K562 (cell line): ENCODE measurements at regions not wholly inside any gene's neighbourhood (a gene's known extent, or its start where the extent isn't known, plus 50 kb on each side); places are given as distances from the start of the nearest gene placed in this dataset.

Experiments
- ATAC-seq: fragments of 200-7000 bp; cut with Tn5 transposase; 3 replicates; pipeline ENCODE4 v1.9.1; 2020; ENCODE audit warnings: moderate library complexity
- BruUV-seq: library from RNA; stranded (reverse); fragments of 400-500 nt; replicated peaks from 2 replicates; lab custom pipeline; 2021; lab: Mats Ljungman, UMichigan
- CTCF ChIA-PET: fragments of 300-600 bp; formaldehyde crosslinking; extraction: SDS; loops from one replicate; lab custom pipeline; 2021; ENCODE audit warnings: low intra/inter-chr PET ratio; lab: Yijun Ruan, JAX
- POLR2A ChIA-PET: fragments of 300-600, 350-650 bp; sonication (Branson Sonifier 250); formaldehyde crosslinking; extraction: SDS; loops from one replicate; lab custom pipeline; 2021; ENCODE audit warnings: antibody characterized with exemption, inconsistent platforms; lab: Yijun Ruan, JAX
- DNase-seq, 4 experiments: peaks; one replicate each; pipeline versions ENCODE4 v3.0.0 to v3.0.0-alpha.2; 2011 to 2018; ENCODE audit warnings: low spot score in 3 of 4, mixed read lengths in 3 of 4; ENCODE audit errors: extremely low read depth in 1 of 4
- FAIRE-seq: peaks from 2 replicates; lab custom pipeline; 2011; peaks lifted over from hg19 to GRCh38; lab: Jason Lieb, UNC
- H2AFZ ChIP-seq: 2 replicates; pipeline ENCODE4 v1.6.0; 2011; ENCODE audit warnings: low read depth, low read length, control low read depth, inconsistent platforms
- H3K27ac ChIP-seq: fragments of 200-600 bp; 3 replicates; pipeline ENCODE4 v1.8.0; 2011; ENCODE audit warnings: low read depth, mild to moderate bottlenecking, control low read depth, inconsistent platforms, low read length, moderate library complexity, mixed read lengths; ENCODE audit errors: extremely low read depth
- H3K27me3 ChIP-seq, 2 experiments: fragments of 300-600 bp in 1 of 2; 2 replicates in 1 of 2; 3 replicates in 1 of 2; pipeline versions ENCODE4 v1.6.0 to v1.8.0; 2011; ENCODE audit warnings: inconsistent platforms in 2 of 2, low read length in 2 of 2, mild to moderate bottlenecking in 1 of 2, mixed read lengths in 1 of 2, moderate library complexity in 1 of 2; ENCODE audit not compliant: control insufficient read depth in 2 of 2, insufficient read depth in 2 of 2
- H3K36me3 ChIP-seq: fragments of 300-600 bp; 3 replicates; pipeline ENCODE4 v1.8.0; 2011; ENCODE audit warnings: mild to moderate bottlenecking, low read length, inconsistent platforms; ENCODE audit not compliant: control insufficient read depth, insufficient read depth
- H3K4me1 ChIP-seq, 2 experiments: fragments of 200-600 bp in 1 of 2; replicated peaks in 1 of 2; 2 replicates in 1 of 2; 3 replicates in 1 of 2; pipeline versions ENCODE4 v1.5.1 to v1.8.0; 2011; ENCODE audit warnings: inconsistent platforms in 2 of 2, low read length in 2 of 2, mild to moderate bottlenecking in 1 of 2, mixed read lengths in 1 of 2, moderate library complexity in 1 of 2; ENCODE audit not compliant: control insufficient read depth in 2 of 2, insufficient read depth in 2 of 2
- H3K4me2 ChIP-seq: 2 replicates; pipeline ENCODE4 v1.6.1; 2011; ENCODE audit warnings: low read length, control low read depth, inconsistent platforms, mixed read lengths; ENCODE audit not compliant: insufficient read depth
- H3K4me3 ChIP-seq: fragments of 200-600 bp; sonication (generic), shearing (Covaris generic); 2 replicates; pipeline ENCODE4 v1.5.1; 2016; ENCODE audit warnings: control low read depth, inconsistent platforms
- H3K79me2 ChIP-seq: fragments of 200-600 bp; 3 replicates; pipeline ENCODE4 v1.8.0; 2011; ENCODE audit warnings: low read length, inconsistent platforms; ENCODE audit not compliant: control insufficient read depth, insufficient read depth
- H3K9ac ChIP-seq, 2 experiments: 2 replicates each; pipeline versions ENCODE4 v1.6.0 to v1.6.1; 2011; ENCODE audit warnings: low read depth in 2 of 2, low read length in 2 of 2, control low read depth in 1 of 2, inconsistent platforms in 1 of 2, mild to moderate bottlenecking in 1 of 2, mixed read lengths in 1 of 2; ENCODE audit not compliant: insufficient read depth in 1 of 2
- H3K9me1 ChIP-seq: one replicate; pipeline ENCODE4 v1.6.0; 2011; ENCODE audit warnings: inconsistent platforms, mild to moderate bottlenecking, low read length, moderate library complexity; ENCODE audit not compliant: control insufficient read depth, insufficient read depth
- H3K9me3 ChIP-seq: replicated peaks from 2 replicates; pipeline ENCODE4 v1.5.1; 2011; ENCODE audit warnings: low read depth, low read length, inconsistent platforms; ENCODE audit not compliant: control insufficient read depth, insufficient read depth
- H4K20me1 ChIP-seq: replicated peaks from 2 replicates; pipeline ENCODE4 v1.6.1; 2011; ENCODE audit warnings: low read length, inconsistent platforms, mixed read lengths; ENCODE audit not compliant: control insufficient read depth, insufficient read depth
- CREB5 ChIP-seq: fragments of 250-450 bp; sonication (Bioruptor Pico); IDR thresholded peaks from 2 replicates; pipeline ENCODE4 v1.5.0; 2020; ENCODE audit warnings: mild to moderate bottlenecking
- ERF ChIP-seq: fragments of 450-650 bp; formaldehyde crosslinking; IDR thresholded peaks from 2 replicates; pipeline ENCODE4 v1.4.0; 2020; ENCODE audit warnings: mild to moderate bottlenecking, mixed read lengths
- FOXP1 ChIP-seq: sonication (generic); formaldehyde crosslinking; IDR thresholded peaks from 2 replicates; pipeline ENCODE4 v1.8.0; 2022; ENCODE audit warnings: mild to moderate bottlenecking, missing genetic modification reagents
- JUNB ChIP-seq: fragments of 450-650 bp; formaldehyde crosslinking; conservative IDR thresholded peaks from 2 replicates; pipeline ENCODE4 v1.4.0; 2020; ENCODE audit warnings: mild to moderate bottlenecking
- MCM2 ChIP-seq: fragments of 450-650 bp; IDR thresholded peaks from 2 replicates; pipeline ENCODE4 v1.6.1; 2017; ENCODE audit warnings: low read depth, mild to moderate bottlenecking
- MTA3 ChIP-seq: fragments of 450-650 bp; formaldehyde crosslinking; IDR thresholded peaks from 2 replicates; pipeline ENCODE4 v1.6.1; 2017; ENCODE audit warnings: mild to moderate bottlenecking, borderline replicate concordance
- PTBP1 ChIP-seq: fragments of 200-400 bp; formaldehyde crosslinking; IDR thresholded peaks from 2 replicates; pipeline ENCODE4 v1.6.1; 2017; ENCODE audit warnings: low read depth, low read length
- RNF2 ChIP-seq: sonication (generic); IDR thresholded peaks from 2 replicates; pipeline ENCODE4 v1.6.1; 2016
- TAF1 ChIP-seq: IDR thresholded peaks from 2 replicates; pipeline ENCODE4 v1.6.1; 2011; ENCODE audit warnings: mild to moderate bottlenecking, low read length, moderate library complexity; ENCODE audit not compliant: insufficient read depth, control insufficient read depth, severe bottlenecking; ENCODE audit errors: extremely low read depth
- TSC22D4 ChIP-seq: fragments of 450-650 bp; IDR thresholded peaks from 2 replicates; pipeline ENCODE4 v1.6.1; 2016; ENCODE audit warnings: missing genetic modification characterization, missing biosample characterization, control low read depth
- U2AF2 ChIP-seq: fragments of 200-400 bp; formaldehyde crosslinking; optimal IDR thresholded peaks from 2 replicates; pipeline ENCODE3; 2017; ENCODE audit warnings: low read depth, mild to moderate bottlenecking, low read length
- ZNF124 ChIP-seq: sonication (generic); formaldehyde crosslinking; IDR thresholded peaks from 2 replicates; pipeline ENCODE4 v1.8.1; 2022; ENCODE audit warnings: missing genetic modification reagents
- ZNF239 ChIP-seq: fragments of 250-450 bp; sonication (Bioruptor Pico); IDR thresholded peaks from 2 replicates; pipeline ENCODE4 v1.4.0; 2020; ENCODE audit warnings: mild to moderate bottlenecking
- ZNF282 ChIP-seq: sonication (generic); formaldehyde crosslinking; IDR thresholded peaks from 2 replicates; pipeline ENCODE4 v1.8.1; 2023; ENCODE audit warnings: missing genetic modification reagents
- ZNF316 ChIP-seq: fragments of 450-650 bp; IDR thresholded peaks from 2 replicates; pipeline ENCODE4 v1.6.1; 2016
- ZNF77 ChIP-seq: fragments of 250-450 bp; sonication (Bioruptor Pico); IDR thresholded peaks from 2 replicates; pipeline ENCODE4 v1.5.0; 2020
- ZSCAN29 ChIP-seq: fragments of 450-650 bp; IDR thresholded peaks from 2 replicates; pipeline ENCODE4 v1.6.1; 2017
- WGBS: fragments of 100-300 bp; shearing (Covaris generic); methylation state at CpG from one replicate; pipeline ENCODE4 v1.1.6; 2016; ENCODE audit warnings: low coverage, mixed read lengths; ENCODE audit not compliant: insufficient coverage; ENCODE audit errors: missing lambda C conversion rate; 5-methylcytosine and 5-hydroxymethylcytosine counted together
- in situ Hi-C: fragments of 300-500 bp; cut with MboI; formaldehyde crosslinking; loops from 4 replicates; pipeline ENCODE4 v1.15.0; 2018; ENCODE audit warnings: inconsistent platforms, mixed read lengths
- intact Hi-C: fragments of 100-400 bp; cut with micrococcal nuclease; formaldehyde crosslinking; loops from 2 replicates; pipeline ENCODE4 v1.14.2; 2022
- TF ChIP-seq, protein P1 (sequence below): fragments of 250-450 bp; sonication (Bioruptor Pico); IDR thresholded peaks from 2 replicates; pipeline ENCODE4 v1.8.0; 2022; ENCODE audit warnings: inconsistent platforms

DNA sequence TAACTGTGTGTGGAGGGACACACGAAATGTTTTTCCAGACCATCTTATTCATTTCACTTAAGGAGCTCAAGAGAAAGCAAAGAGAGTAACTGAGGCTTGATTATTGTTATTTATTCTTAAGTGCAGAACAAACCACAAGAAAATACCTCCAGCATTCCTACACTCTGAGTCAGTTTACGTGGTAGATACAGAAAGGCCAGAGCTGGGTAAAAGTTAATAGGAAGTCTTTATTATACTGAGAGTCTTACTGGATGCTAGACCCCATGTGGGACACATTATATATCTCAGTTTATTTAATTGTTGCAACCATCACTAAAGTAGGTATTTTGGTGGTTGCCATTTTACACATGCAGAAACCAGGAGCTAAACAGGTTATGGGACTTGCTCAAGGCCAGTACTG, 261.4 kb upstream of the POU2AF2 start:
- no peaks in the 10 kb centered on the region for H4K20me1 ChIP-seq
- in situ Hi-C loops (no loop called here), intact Hi-C loops (no loop called here)
- no TSS peak for BruUV-seq
- CTCF ChIA-PET = no interaction called here
- H2AFZ ChIP-seq = no peak overlapping the region
- H3K9ac ChIP-seq = no peak overlapping the region
- whole genome bisulfite sequencing = 0% methylated on average over 2 of the region's 2 CpGs
- TF ChIP-seq FOXP1 (CRISPR knock-in tag) (no peak), ERF (CRISPR knock-in tag) (no peak), JUNB (no peak)
- H3K79me2 ChIP-seq = no peaks in the 10 kb centered on the region
- no peak for FAIRE-seq
- no peaks in the 10 kb centered on the region for H3K4me1 ChIP-seq
- H3K4me2 ChIP-seq = no peak overlapping the region
- H3K4me3 ChIP-seq = no peak overlapping the region
- POLR2A ChIA-PET = no interaction called here
- no peaks in the 10 kb centered on the region for H3K9me3 ChIP-seq
- no peak for ATAC-seq
- H3K27ac ChIP-seq = no peak overlapping the region
- H3K27me3 ChIP-seq = no peaks in the 10 kb centered on the region
- DNase-seq = no peak
- no peaks in the 10 kb centered on the region for H3K9me1 ChIP-seq
- H3K36me3 ChIP-seq = no peaks in the 10 kb centered on the region

- CTCF ChIA-PET = no interaction called here
- no peaks in the 10 kb centered on the region for H3K9me1 ChIP-seq
- BruUV-seq = no TSS peak
- in situ Hi-C loops = no loop called here
- DNase-seq (no peak), FAIRE-seq (no peak), ATAC-seq (no peak)
- no peak overlapping the region for H3K4me3 ChIP-seq
- no peaks in the 10 kb centered on the region for H4K20me1 ChIP-seq
- WGBS = 0% methylated on average over 2 of the region's 2 CpGs
- H3K79me2 ChIP-seq = no peaks in the 10 kb centered on the region
- no peaks in the 10 kb centered on the region for H3K36me3 ChIP-seq
- no peak overlapping the region for H3K9ac ChIP-seq
- no peak overlapping the region for H3K27ac ChIP-seq
- H2AFZ ChIP-seq = no peak overlapping the region
- no peak overlapping the region for H3K4me2 ChIP-seq
- intact Hi-C loops = no loop called here
- no peaks in the 10 kb centered on the region for H3K9me3 ChIP-seq
- no peaks in the 10 kb centered on the region for H3K4me1 ChIP-seq
- no peaks in the 10 kb centered on the region for H3K27me3 ChIP-seq
- POLR2A ChIA-PET = interaction anchor here (1.0 kb wide), 1 partner anchor 9 kb away, joined by 3 read pairs; no protein-coding TSS in a partner anchor
- TF ChIP-seq U2AF2 = no peak
- no peak for TF ChIP-seq ZNF282 (CRISPR knock-in tag)
- no peak for TF ChIP-seq ZNF77
- TF ChIP-seq RNF2 = no peak
- TF ChIP-seq, protein P1, sequence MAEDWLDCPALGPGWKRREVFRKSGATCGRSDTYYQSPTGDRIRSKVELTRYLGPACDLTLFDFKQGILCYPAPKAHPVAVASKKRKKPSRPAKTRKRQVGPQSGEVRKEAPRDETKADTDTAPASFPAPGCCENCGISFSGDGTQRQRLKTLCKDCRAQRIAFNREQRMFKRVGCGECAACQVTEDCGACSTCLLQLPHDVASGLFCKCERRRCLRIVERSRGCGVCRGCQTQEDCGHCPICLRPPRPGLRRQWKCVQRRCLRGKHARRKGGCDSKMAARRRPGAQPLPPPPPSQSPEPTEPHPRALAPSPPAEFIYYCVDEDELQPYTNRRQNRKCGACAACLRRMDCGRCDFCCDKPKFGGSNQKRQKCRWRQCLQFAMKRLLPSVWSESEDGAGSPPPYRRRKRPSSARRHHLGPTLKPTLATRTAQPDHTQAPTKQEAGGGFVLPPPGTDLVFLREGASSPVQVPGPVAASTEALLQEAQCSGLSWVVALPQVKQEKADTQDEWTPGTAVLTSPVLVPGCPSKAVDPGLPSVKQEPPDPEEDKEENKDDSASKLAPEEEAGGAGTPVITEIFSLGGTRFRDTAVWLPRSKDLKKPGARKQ (CRISPR knock-in tag) = no peak
- TF ChIP-seq ZNF124 (CRISPR knock-in tag) = no peak
- TF ChIP-seq ZSCAN29 = no peak
- no peak for TF ChIP-seq MTA3
- TF ChIP-seq TSC22D4 = no peak
- TF ChIP-seq CREB5 (CRISPR knock-in tag) = no peak
- TF ChIP-seq ZNF316 = no peak
- TF ChIP-seq MCM2 = no peak
- TF ChIP-seq PTBP1 = no peak
- no peak for TF ChIP-seq TAF1
- no peak for TF ChIP-seq ZNF239 (CRISPR knock-in tag)
Measured at GRCh38 chr11:110982214-110982613, 263.3 kb upstream of the POU2AF2 start.
